CD14-positive monocyte (primary cell): ENCODE measurements at regions not wholly inside any gene's neighbourhood (a gene's known extent, or its start where the extent isn't known, plus 50 kb on each side); places are given as distances from the start of the nearest gene placed in this dataset.
"Not testable (repeated sequence)": the region's sequence is repeated elsewhere in the genome, so short reads cannot be mapped to it uniquely, and the experiment has no call there.

Experiments
- DNase-seq, 3 donors: peaks; one replicate each; pipeline ENCODE4 v3.0.0-alpha.2; 2011 to 2022
- H2AFZ ChIP-seq: 2 replicates; pipeline ENCODE4 v1.6.0; 2012; ENCODE audit warnings: mild to moderate bottlenecking, low read depth, low read length, inconsistent platforms; ENCODE audit not compliant: insufficient read depth, poor library complexity, severe bottlenecking
- H3K27ac ChIP-seq, 2 donors: 1 replicate in 1 of 2; 2 replicates in 1 of 2; pipeline ENCODE4 v1.5.1; 2012 to 2013; ENCODE audit warnings: low read length in 2 of 2, control low read depth in 1 of 2, inconsistent platforms in 1 of 2, low read depth in 1 of 2, mild to moderate bottlenecking in 1 of 2
- H3K27me3 ChIP-seq, 2 donors: one replicate each; pipeline versions ENCODE4 v1.6.0 to v1.6.1; 2011 to 2013; ENCODE audit warnings: low read length in 2 of 2; ENCODE audit not compliant: control insufficient read depth in 2 of 2, insufficient read depth in 2 of 2
- H3K36me3 ChIP-seq, 2 donors: replicated peaks in 1 of 2; 1 replicate in 1 of 2; 2 replicates in 1 of 2; pipeline versions ENCODE4 v1.5.1 to v1.6.1; 2012 to 2013; ENCODE audit warnings: low read length in 2 of 2, control low read depth in 1 of 2, inconsistent platforms in 1 of 2, mild to moderate bottlenecking in 1 of 2; ENCODE audit not compliant: insufficient read depth in 2 of 2, control insufficient read depth in 1 of 2
- H3K4me1 ChIP-seq, 2 donors: 1 replicate in 1 of 2; 2 replicates in 1 of 2; pipeline versions ENCODE4 v1.5.1 to v1.6.1; 2012 to 2013; ENCODE audit warnings: low read length in 2 of 2, control low read depth in 1 of 2, inconsistent platforms in 1 of 2, mild to moderate bottlenecking in 1 of 2, moderate library complexity in 1 of 2; ENCODE audit not compliant: insufficient read depth in 2 of 2, control insufficient read depth in 1 of 2
- H3K4me2 ChIP-seq: replicated peaks from 2 replicates; pipeline ENCODE3; 2012; ENCODE audit warnings: low read length, moderate library complexity, mild to moderate bottlenecking; ENCODE audit not compliant: poor library complexity, severe bottlenecking; ENCODE audit errors: extremely low read depth
- H3K4me3 ChIP-seq, 3 experiments: fragments of 200-600 bp in 1 of 3; sonication (generic) in 1 of 3; replicated peaks in 1 of 3; 1 replicate in 2 of 3; 2 replicates in 1 of 3; pipeline ENCODE4 v1.5.1; 2011 to 2013; ENCODE audit warnings: low read length in 3 of 3, mild to moderate bottlenecking in 3 of 3, control low read depth in 2 of 3, low read depth in 2 of 3, inconsistent platforms in 1 of 3, moderate library complexity in 1 of 3
- H3K79me2 ChIP-seq: 2 replicates; pipeline ENCODE4 v1.6.0; 2012; ENCODE audit warnings: mild to moderate bottlenecking, control low read depth, inconsistent platforms, low read length, moderate library complexity; ENCODE audit not compliant: insufficient read depth
- H3K9ac ChIP-seq: 2 replicates; pipeline ENCODE4 v1.6.0; 2017; ENCODE audit warnings: low read length, mild to moderate bottlenecking; ENCODE audit not compliant: insufficient read depth, poor library complexity, severe bottlenecking
- H3K9me3 ChIP-seq, 2 donors: replicated peaks in 1 of 2; 1 replicate in 1 of 2; 2 replicates in 1 of 2; pipeline versions ENCODE4 v1.5.1 to v1.6.1; 2012 to 2013; ENCODE audit warnings: low read length in 2 of 2, control low read depth in 1 of 2; ENCODE audit not compliant: control insufficient read depth in 1 of 2, insufficient read depth in 1 of 2
- H4K20me1 ChIP-seq: 2 replicates; pipeline ENCODE4 v1.6.0; 2012; ENCODE audit warnings: mild to moderate bottlenecking, low read length, control low read depth, moderate library complexity; ENCODE audit not compliant: insufficient read depth
- H3K27ac Mint-ChIP-seq, 7 donors: one replicate each; pipeline ENCODE4 v1.8.0; 2020; ENCODE audit warnings: mild to moderate bottlenecking in 7 of 7, mixed read lengths in 7 of 7, moderate library complexity in 6 of 7, inconsistent platforms in 2 of 7
- H3K27me3 Mint-ChIP-seq, 3 donors: one replicate each; pipeline ENCODE4 v1.8.0; 2021 to 2022; ENCODE audit warnings: low read depth in 3 of 3, mild to moderate bottlenecking in 3 of 3, mixed read lengths in 3 of 3, moderate library complexity in 3 of 3, inconsistent platforms in 1 of 3
- H3K36me3 Mint-ChIP-seq, 2 donors: one replicate each; pipeline ENCODE4 v1.8.0; 2020; ENCODE audit warnings: mixed read lengths in 2 of 2, inconsistent platforms in 1 of 2, mild to moderate bottlenecking in 1 of 2
- H3K4me1 Mint-ChIP-seq: one replicate; pipeline ENCODE4 v1.8.0; 2020; ENCODE audit warnings: mild to moderate bottlenecking, mixed read lengths
- H3K4me3 Mint-ChIP-seq, 2 donors: one replicate each; pipeline ENCODE4 v1.8.0; 2020; ENCODE audit warnings: mild to moderate bottlenecking in 2 of 2, mixed read lengths in 2 of 2, moderate library complexity in 1 of 2
- H3K9me3 Mint-ChIP-seq, 7 donors: one replicate each; pipeline ENCODE4 v1.8.0; 2020 to 2022; ENCODE audit warnings: mixed read lengths in 7 of 7, mild to moderate bottlenecking in 6 of 7, moderate library complexity in 6 of 7, inconsistent platforms in 2 of 7
- CTCF ChIP-seq: fragments of 200-600 bp; IDR thresholded peaks from one replicate; pipeline ENCODE4 v1.8.0; 2022; ENCODE audit warnings: antibody characterized with exemption, mild to moderate bottlenecking
- WGBS: methylation state at CpG from one replicate; pipeline ENCODE4 v1.1.5; 2013; ENCODE audit warnings: missing lambda C conversion rate; ENCODE audit not compliant: insufficient coverage; 5-methylcytosine and 5-hydroxymethylcytosine counted together
- intact Hi-C, 2 donors: fragments of 100-400 bp; cut with micrococcal nuclease; formaldehyde crosslinking; loops; one replicate each; pipeline versions ENCODE4 v1.15.0 to v1.15.1; 2023

- Histone ChIP-seq H2AFZ (no peak overlapping the region), H3K4me3 (no peak overlapping the region), H3K27me3 (peaks cover 0 to 17% of the 10 kb centered on the region in 2 donors), H3K9ac (no peak overlapping the region), H3K27ac (no peak overlapping the region), H3K36me3 (no peaks in the 10 kb centered on the region), H3K4me2 (no peak overlapping the region), H3K79me2 (no peaks in the 10 kb centered on the region), H4K20me1 (no peaks in the 10 kb centered on the region), H3K4me1 (no peaks in the 10 kb centered on the region), H3K9me3 (no peaks in the 10 kb centered on the region)
- H3K27ac Mint-ChIP-seq = no peak overlapping the region
- DNase-seq = no peak
- WGBS = 67% methylated on average over 3 of the region's 5 CpGs
- peaks cover 6% of the 10 kb centered on the region for H3K4me1 Mint-ChIP-seq
- TF ChIP-seq CTCF = no peak
- H3K4me3 Mint-ChIP-seq = no peak overlapping the region
- H3K9me3 Mint-ChIP-seq = peaks cover 0 to 3% (median 0%) of the 10 kb centered on the region in 7 donors
- no peaks in the 10 kb centered on the region for H3K36me3 Mint-ChIP-seq
- peaks cover 18 to 53% (median 50%) of the 10 kb centered on the region in 3 donors for H3K27me3 Mint-ChIP-seq
- intact Hi-C loops = no loop called here
These were observed 76.9 kb upstream of the SFSWAP start for GRCh38 chr12:131634037-131634436.

- H3K9ac ChIP-seq, H3K27ac Mint-ChIP-seq, H3K4me1 Mint-ChIP-seq, H3K79me2 ChIP-seq, H3K4me1 ChIP-seq, H3K27ac ChIP-seq, H4K20me1 ChIP-seq, H3K36me3 Mint-ChIP-seq, H3K9me3 Mint-ChIP-seq, H2AFZ ChIP-seq, H3K4me2 ChIP-seq, H3K4me3 ChIP-seq, DNase-seq, H3K36me3 ChIP-seq, intact Hi-C loops, H3K9me3 ChIP-seq: not testable (repeated sequence)
- 93% methylated on average over 2 of the region's 2 CpGs for WGBS
- Mint-ChIP-seq H3K27me3 (peaks cover 18 to 46% (median 42%) of the 10 kb centered on the region in 3 donors), H3K4me3 (peak overlapping the region in 1 of 2 donors; percentile 1)
- H3K27me3 ChIP-seq = peaks cover 0 to 13% of the 10 kb centered on the region in 2 donors
These were observed 75.9 kb upstream of the SFSWAP start for GRCh38 chr12:131635012-131635411.
